ENCODE measurements at regions not wholly inside any gene's neighbourhood (a gene's known extent, or its start where the extent isn't known, plus 50 kb on each side); places are given as distances from the start of the nearest gene placed in this dataset.
A peak's percentile ranks its signal among the peaks of the same experiment; 100 is the strongest.

- TF ChIP-seq CTCF (conservative IDR thresholded peaks at IDR 0.05): no peak
- Histone ChIP-seq H4K8ac (replicated peaks; ENCODE audit: insufficient read length, low read depth, low read length) (no peak overlapping the region), H3K79me1 (ENCODE audit: insufficient read depth, low read depth, low read length, poor library complexity, severe bottlenecking) (no peaks in the 10 kb centered on the region), H3K4me1 (ENCODE audit: insufficient read depth, low read length) (0 out of 2 replicates have a peak, but pooled peaks cover 2% of the 10 kb centered on the region), H4K91ac (ENCODE audit: insufficient read length, low read depth, low read length) (no peak overlapping the region), H2AK5ac (ENCODE audit: insufficient read length, low read length) (no peak overlapping the region), H3K4ac (ENCODE audit: low read depth, low read length) (no peak overlapping the region), H4K5ac (ENCODE audit: insufficient read length, low read depth, low read length) (no peak overlapping the region), H2BK5ac (ENCODE audit: insufficient read length, low read length) (no peak overlapping the region), H4K20me1 (ENCODE audit: control insufficient read depth, insufficient read depth, insufficient read length) (no peaks in the 10 kb centered on the region), H3K23ac (ENCODE audit: insufficient read length, low read depth, low read length) (no peak overlapping the region), H3K9ac (ENCODE audit: extremely low read depth, insufficient read length, low read length) (no peak overlapping the region), H3K18ac (ENCODE audit: insufficient read length, low read depth, low read length) (no peak overlapping the region), H2AFZ (ENCODE audit: low read length) (no peak overlapping the region), H3K23me2 (ENCODE audit: insufficient read length, low read depth, low read length, poor library complexity, severe bottlenecking) (no peaks in the 10 kb centered on the region), H2BK20ac (ENCODE audit: low read depth, low read length, poor library complexity, severe bottlenecking) (no peak overlapping the region), H3K79me2 (ENCODE audit: insufficient read depth, low read length) (no peaks in the 10 kb centered on the region), H3T11ph (ENCODE audit: low read length) (no peak overlapping the region), H2BK12ac (ENCODE audit: insufficient read length, low read depth, low read length) (no peak overlapping the region), H3K27ac (ENCODE audit: insufficient read length, low read depth, low read length) (no peak overlapping the region), H3K4me2 (ENCODE audit: insufficient read depth, insufficient read length, low read length) (no peak overlapping the region), H3K9me3 (ENCODE audit: control insufficient read depth, low read depth, low read length) (no peaks in the 10 kb centered on the region), H3K14ac (ENCODE audit: insufficient read depth, low read length) (no peak overlapping the region; the same call in 1 of the 2 replicates), H3K27me3 (ENCODE audit: insufficient read depth, low read length) (no peaks in the 10 kb centered on the region), H2BK120ac (ENCODE audit: low read depth, low read length, poor library complexity, severe bottlenecking) (no peak overlapping the region), H2BK15ac (ENCODE audit: low read depth, low read length) (no peak overlapping the region), H3K56ac (ENCODE audit: insufficient read length, low read depth, low read length) (no peak overlapping the region)
- Mint-ChIP-seq H3K9me3 (peaks cover 47 to 70% of the 10 kb centered on the region in 2 experiments), H3K4me3 (peak overlapping the region in 1 of 2 experiments; percentile 11; a peak in 1 of 5 replicates), H3K27ac (no peak overlapping the region), H3K36me3 (ENCODE audit: insufficient read depth in 1 of 3, low read depth in 3 of 3) (peaks cover 0 to 2% (median 0%) of the 10 kb centered on the region in 3 experiments; a peak in 3 of 7 replicates), H3K27me3 (ENCODE audit: low read depth) (peaks cover 3% of the 10 kb centered on the region), H3K4me1 (peaks cover 19 to 26% of the 10 kb centered on the region in 2 experiments)
- DNase-seq: no peak
- WGBS (ENCODE audit: extremely low coverage, insufficient read length, low lambda C conversion rate): no CpG with 5 or more reads among the region's 8 CpGs
These were observed 168.9 kb downstream of the BCOR start for GRCh38 chrX:39928704-39929378.

Measured in H9 (cell line).